HCT116 (cell line): ENCODE measurements at regions not wholly inside any gene's neighbourhood (a gene's known extent, or its start where the extent isn't known, plus 50 kb on each side); places are given as distances from the start of the nearest gene placed in this dataset.

Experiments
- ATAC-seq: fragments of 200-7000 bp; cut with Tn5 transposase; 2 replicates; pipeline ENCODE4 v1.9.1; 2020; ENCODE audit warnings: mild to moderate bottlenecking, moderate library complexity
- BruUV-seq: library from RNA; stranded (reverse); fragments of 400-500 nt; replicated peaks from 2 replicates; lab custom pipeline; 2021; lab: Mats Ljungman, UMichigan
- CTCF ChIA-PET: fragments of 300-600 bp; sonication (Branson Sonifier 250); formaldehyde crosslinking; loops from one replicate; lab custom pipeline; 2021; ENCODE audit warnings: antibody characterized with exemption; lab: Charles Lee
- POLR2A ChIA-PET: fragments of 300-600, 350-600 bp; sonication (Branson Sonifier 250); formaldehyde crosslinking; loops from one replicate; lab custom pipeline; 2021; ENCODE audit warnings: antibody characterized with exemption; lab: Charles Lee
- RAD21 ChIA-PET, 2 experiments: fragments of 300-600 bp; sonication (Branson Sonifier 250); formaldehyde crosslinking; loops; one replicate each; lab custom pipeline; 2023; ENCODE audit warnings: low total read pairs in 2 of 2; ENCODE audit not compliant: uncharacterized antibody in 2 of 2, unreplicated experiment in 2 of 2, low non-redundant PET in 1 of 2; lab: Charles Lee
- DNase-seq: peaks from one replicate; pipeline ENCODE4 v3.0.0-alpha.2; 2010; ENCODE audit warnings: low read depth, low spot score
- H2AFZ ChIP-seq: fragments of 200-600 bp; shearing (Covaris generic), sonication (generic); 2 replicates; pipeline ENCODE4 v1.6.1; 2017; ENCODE audit warnings: low read depth, mixed run types, mixed read lengths, antibody characterized with exemption, low read length; ENCODE audit not compliant: poor library complexity, severe bottlenecking
- H3K27ac ChIP-seq: 2 replicates; pipeline ENCODE4 v1.5.1; 2012; ENCODE audit warnings: low read depth, low read length
- H3K27me3 ChIP-seq: fragments of 200-600 bp; sonication (generic); 2 replicates; pipeline ENCODE4 v1.6.1; 2016; ENCODE audit warnings: mixed run types, low read length, mixed read lengths; ENCODE audit not compliant: insufficient read depth
- H3K36me3 ChIP-seq, 2 experiments: fragments of 200-500 bp in 1 of 2; fragments of 200-600 bp in 1 of 2; sonication (Bioruptor generic) in 1 of 2; sonication (generic) in 1 of 2; 2 replicates each; pipeline versions ENCODE4 v1.5.1 to v1.6.1; 2014 to 2016; ENCODE audit warnings: low read length in 2 of 2, inconsistent platforms in 1 of 2, mixed read lengths in 1 of 2, mixed run types in 1 of 2; ENCODE audit not compliant: insufficient read depth in 2 of 2, control insufficient read depth in 1 of 2
- H3K4me1 ChIP-seq, 2 experiments: fragments of 200-600 bp in 1 of 2; sonication (generic) in 1 of 2; 2 replicates each; pipeline versions ENCODE4 v1.5.1 to v1.6.1; 2012 to 2017; ENCODE audit warnings: low read length in 2 of 2, inconsistent platforms in 1 of 2, mild to moderate bottlenecking in 1 of 2, mixed read lengths in 1 of 2, mixed run types in 1 of 2, moderate library complexity in 1 of 2; ENCODE audit not compliant: insufficient read depth in 2 of 2, control insufficient read depth in 1 of 2
- H3K4me2 ChIP-seq: fragments of 200-600 bp; sonication (generic); 2 replicates; pipeline ENCODE4 v1.6.1; 2017; ENCODE audit warnings: mixed run types, low read length, mixed read lengths
- H3K4me3 ChIP-seq, 2 experiments: fragments of 200-600 bp in 1 of 2; sonication (generic) in 1 of 2; replicated peaks in 1 of 2; 2 replicates each; pipeline ENCODE4 v1.5.1; 2011 to 2016; ENCODE audit warnings: low read length in 2 of 2, control low read depth in 1 of 2, low read depth in 1 of 2, mild to moderate bottlenecking in 1 of 2, mixed read lengths in 1 of 2, mixed run types in 1 of 2
- H3K79me2 ChIP-seq: fragments of 200-600 bp; sonication (generic); 2 replicates; pipeline ENCODE4 v1.6.1; 2017; ENCODE audit warnings: mild to moderate bottlenecking, mixed run types, low read length, moderate library complexity, mixed read lengths; ENCODE audit not compliant: insufficient read depth
- H3K9ac ChIP-seq: fragments of 200-600 bp; sonication (generic); 2 replicates; pipeline ENCODE4 v1.6.1; 2016; ENCODE audit warnings: low read length, mixed read lengths
- H3K9me2 ChIP-seq: fragments of 200-600 bp; sonication (generic), shearing (Covaris generic); 2 replicates; pipeline ENCODE4 v1.6.1; 2017; ENCODE audit warnings: mixed run types, mild to moderate bottlenecking, moderate library complexity; ENCODE audit not compliant: insufficient read depth
- H3K9me3 ChIP-seq, 2 experiments: fragments of 200-500 bp in 1 of 2; fragments of 200-600 bp in 1 of 2; sonication (Bioruptor generic) in 1 of 2; sonication (generic) in 1 of 2; 2 replicates each; pipeline ENCODE4 v1.6.1; 2014 to 2017; ENCODE audit warnings: low read length in 2 of 2, mixed read lengths in 2 of 2, inconsistent platforms in 1 of 2, low read depth in 1 of 2, mild to moderate bottlenecking in 1 of 2, mixed run types in 1 of 2, moderate library complexity in 1 of 2; ENCODE audit not compliant: control insufficient read depth in 1 of 2, insufficient read depth in 1 of 2
- H4K20me1 ChIP-seq: fragments of 200-600 bp; sonication (generic), shearing (Covaris generic); 2 replicates; pipeline ENCODE4 v1.6.1; 2017; ENCODE audit warnings: mixed run types, mild to moderate bottlenecking, moderate library complexity; ENCODE audit not compliant: insufficient read depth
- CEBPB ChIP-seq: IDR thresholded peaks from 2 replicates; pipeline ENCODE4 v1.6.1; 2012; ENCODE audit warnings: low read depth
- ELF1 ChIP-seq: IDR thresholded peaks from 2 replicates; pipeline ENCODE4 v1.6.1; 2012; ENCODE audit warnings: low read depth, borderline replicate concordance
- FOSL1 ChIP-seq: IDR thresholded peaks from 2 replicates; pipeline ENCODE4 v1.6.1; 2012; ENCODE audit warnings: low read depth
- POLR2A ChIP-seq: IDR thresholded peaks from 2 replicates; pipeline ENCODE4 v1.7.0; 2011; ENCODE audit warnings: borderline replicate concordance; ENCODE audit not compliant: insufficient read depth, insufficient read length; ENCODE audit errors: extremely low read depth
- POLR2AphosphoS5 ChIP-seq: IDR thresholded peaks from 2 replicates; pipeline ENCODE4 v1.6.1; 2011; ENCODE audit warnings: mild to moderate bottlenecking, low read depth, low read length, moderate library complexity
- SP1 ChIP-seq: IDR thresholded peaks from 2 replicates; pipeline ENCODE4 v1.6.1; 2012; ENCODE audit warnings: low read depth
- SRF ChIP-seq: IDR thresholded peaks from 2 replicates; pipeline ENCODE4 v1.6.1; 2012; ENCODE audit warnings: low read depth
- TCF7L2 ChIP-seq: IDR thresholded peaks from 2 replicates; pipeline ENCODE4 v1.7.0; 2011; ENCODE audit warnings: borderline replicate concordance, inconsistent platforms; ENCODE audit not compliant: insufficient read depth, insufficient read length; ENCODE audit errors: extremely low read depth
- ZNF274 ChIP-seq: fragments of 200-500 bp; sonication (Bioruptor generic); IDR thresholded peaks from 2 replicates; pipeline ENCODE4 v1.6.1; 2014; ENCODE audit warnings: mild to moderate bottlenecking, low read depth, low read length, inconsistent platforms
- intact Hi-C: fragments of 100-400 bp; cut with micrococcal nuclease; formaldehyde crosslinking; loops from 2 replicates; pipeline ENCODE4 v1.10.0; 2022
- TF ChIP-seq, protein P1 (sequence below): IDR thresholded peaks from 2 replicates; pipeline ENCODE4 v1.6.1; 2012
- TF ChIP-seq, protein P2 (sequence below): IDR thresholded peaks from 2 replicates; pipeline ENCODE4 v1.6.1; 2012; ENCODE audit warnings: low read depth

DNA sequence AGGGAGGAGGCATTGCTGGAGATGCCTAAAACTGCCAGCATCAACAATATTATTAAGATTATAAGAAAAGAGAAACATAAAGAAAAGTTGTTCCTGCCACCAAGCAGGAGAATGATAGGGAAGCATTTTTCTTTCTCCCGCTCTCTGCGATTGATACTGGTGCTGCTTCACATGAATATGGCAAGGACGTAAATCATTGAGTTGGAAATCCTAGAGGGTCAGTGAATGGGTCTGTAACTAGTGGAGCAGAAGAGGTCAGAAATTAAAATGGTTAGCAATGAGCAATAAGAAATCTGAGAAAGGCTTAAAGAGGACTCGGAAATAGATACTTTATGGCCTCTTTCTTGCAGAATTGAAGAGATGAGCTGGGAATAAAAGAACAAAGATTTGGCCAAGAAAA, 631.7 kb downstream of the BCL11A start:
- intact Hi-C loops: no loop called here
- no peaks in the 10 kb centered on the region for H4K20me1 ChIP-seq
- H3K36me3 ChIP-seq: no peaks in the 10 kb centered on the region
- DNase-seq (no peak), ATAC-seq (no peak)
- RAD21 ChIA-PET: no interaction called here
- no peak overlapping the region for H2AFZ ChIP-seq
- no peaks in the 10 kb centered on the region for H3K9me2 ChIP-seq
- H3K79me2 ChIP-seq: no peaks in the 10 kb centered on the region
- no peak overlapping the region for H3K4me3 ChIP-seq
- no peaks in the 10 kb centered on the region for H3K9me3 ChIP-seq
- no TSS peak for BruUV-seq
- TF ChIP-seq ELF1 (no peak), POLR2AphosphoS5 (no peak), CEBPB (no peak), TCF7L2 (no peak), SP1 (no peak), POLR2A (no peak), FOSL1 (no peak), ZNF274 (no peak), SRF (no peak)
- TF ChIP-seq, protein P1, sequence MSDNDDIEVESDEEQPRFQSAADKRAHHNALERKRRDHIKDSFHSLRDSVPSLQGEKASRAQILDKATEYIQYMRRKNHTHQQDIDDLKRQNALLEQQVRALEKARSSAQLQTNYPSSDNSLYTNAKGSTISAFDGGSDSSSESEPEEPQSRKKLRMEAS: no peak
- TF ChIP-seq, protein P2, sequence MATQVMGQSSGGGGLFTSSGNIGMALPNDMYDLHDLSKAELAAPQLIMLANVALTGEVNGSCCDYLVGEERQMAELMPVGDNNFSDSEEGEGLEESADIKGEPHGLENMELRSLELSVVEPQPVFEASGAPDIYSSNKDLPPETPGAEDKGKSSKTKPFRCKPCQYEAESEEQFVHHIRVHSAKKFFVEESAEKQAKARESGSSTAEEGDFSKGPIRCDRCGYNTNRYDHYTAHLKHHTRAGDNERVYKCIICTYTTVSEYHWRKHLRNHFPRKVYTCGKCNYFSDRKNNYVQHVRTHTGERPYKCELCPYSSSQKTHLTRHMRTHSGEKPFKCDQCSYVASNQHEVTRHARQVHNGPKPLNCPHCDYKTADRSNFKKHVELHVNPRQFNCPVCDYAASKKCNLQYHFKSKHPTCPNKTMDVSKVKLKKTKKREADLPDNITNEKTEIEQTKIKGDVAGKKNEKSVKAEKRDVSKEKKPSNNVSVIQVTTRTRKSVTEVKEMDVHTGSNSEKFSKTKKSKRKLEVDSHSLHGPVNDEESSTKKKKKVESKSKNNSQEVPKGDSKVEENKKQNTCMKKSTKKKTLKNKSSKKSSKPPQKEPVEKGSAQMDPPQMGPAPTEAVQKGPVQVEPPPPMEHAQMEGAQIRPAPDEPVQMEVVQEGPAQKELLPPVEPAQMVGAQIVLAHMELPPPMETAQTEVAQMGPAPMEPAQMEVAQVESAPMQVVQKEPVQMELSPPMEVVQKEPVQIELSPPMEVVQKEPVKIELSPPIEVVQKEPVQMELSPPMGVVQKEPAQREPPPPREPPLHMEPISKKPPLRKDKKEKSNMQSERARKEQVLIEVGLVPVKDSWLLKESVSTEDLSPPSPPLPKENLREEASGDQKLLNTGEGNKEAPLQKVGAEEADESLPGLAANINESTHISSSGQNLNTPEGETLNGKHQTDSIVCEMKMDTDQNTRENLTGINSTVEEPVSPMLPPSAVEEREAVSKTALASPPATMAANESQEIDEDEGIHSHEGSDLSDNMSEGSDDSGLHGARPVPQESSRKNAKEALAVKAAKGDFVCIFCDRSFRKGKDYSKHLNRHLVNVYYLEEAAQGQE: no peak
- TF ChIP-seq, all 23 proteins: peak for 0
- no peak overlapping the region for H3K4me2 ChIP-seq
- no peaks in the 10 kb centered on the region for H3K27me3 ChIP-seq
- no peak overlapping the region for H3K27ac ChIP-seq
- H3K9ac ChIP-seq: no peak overlapping the region
- ChIA-PET CTCF (no interaction called here), POLR2A (no interaction called here)
- H3K4me1 ChIP-seq: no peaks in the 10 kb centered on the region
